ENCODE measurements at regions not wholly inside any gene's neighbourhood (a gene's known extent, or its start where the extent isn't known, plus 50 kb on each side); places are given as distances from the start of the nearest gene placed in this dataset.

DNA sequence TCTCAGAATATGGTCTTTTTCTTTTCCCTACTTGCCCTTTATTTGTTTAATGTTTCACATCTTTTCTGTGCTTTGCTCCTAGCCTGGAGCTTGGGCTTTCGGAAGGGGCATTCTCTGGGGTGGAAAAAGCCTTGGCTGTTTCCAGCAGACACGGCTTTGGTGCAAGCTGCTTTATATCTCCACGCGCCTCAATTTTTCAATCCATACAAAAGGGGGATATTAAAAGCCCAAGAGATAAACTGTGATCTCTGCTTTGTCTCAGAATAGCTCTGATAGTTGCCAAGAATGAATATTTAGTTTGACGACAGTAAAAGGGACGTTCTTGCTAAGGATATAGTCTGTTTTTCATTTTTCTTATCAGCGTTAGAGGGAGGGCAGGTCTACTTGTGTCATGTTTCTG is 194.0 kb upstream of the KIRREL3 start:
- TF ChIP-seq, protein P1, sequence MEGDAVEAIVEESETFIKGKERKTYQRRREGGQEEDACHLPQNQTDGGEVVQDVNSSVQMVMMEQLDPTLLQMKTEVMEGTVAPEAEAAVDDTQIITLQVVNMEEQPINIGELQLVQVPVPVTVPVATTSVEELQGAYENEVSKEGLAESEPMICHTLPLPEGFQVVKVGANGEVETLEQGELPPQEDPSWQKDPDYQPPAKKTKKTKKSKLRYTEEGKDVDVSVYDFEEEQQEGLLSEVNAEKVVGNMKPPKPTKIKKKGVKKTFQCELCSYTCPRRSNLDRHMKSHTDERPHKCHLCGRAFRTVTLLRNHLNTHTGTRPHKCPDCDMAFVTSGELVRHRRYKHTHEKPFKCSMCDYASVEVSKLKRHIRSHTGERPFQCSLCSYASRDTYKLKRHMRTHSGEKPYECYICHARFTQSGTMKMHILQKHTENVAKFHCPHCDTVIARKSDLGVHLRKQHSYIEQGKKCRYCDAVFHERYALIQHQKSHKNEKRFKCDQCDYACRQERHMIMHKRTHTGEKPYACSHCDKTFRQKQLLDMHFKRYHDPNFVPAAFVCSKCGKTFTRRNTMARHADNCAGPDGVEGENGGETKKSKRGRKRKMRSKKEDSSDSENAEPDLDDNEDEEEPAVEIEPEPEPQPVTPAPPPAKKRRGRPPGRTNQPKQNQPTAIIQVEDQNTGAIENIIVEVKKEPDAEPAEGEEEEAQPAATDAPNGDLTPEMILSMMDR (IDR thresholded peaks at IDR 0.05), result no peak
- ATAC-seq (no peak), DNase-seq (no peak)
- Histone ChIP-seq H3K9me3 (no peaks in the 10 kb centered on the region), H3K27me3 (no peaks in the 10 kb centered on the region), H3K4me1 (no peaks in the 10 kb centered on the region), H3K36me3 (no peaks in the 10 kb centered on the region), H3K27ac (no peak overlapping the region), H3K4me3 (no peak overlapping the region)
- intact Hi-C loops (cut with DNase I), result no loop called here

DNA sequence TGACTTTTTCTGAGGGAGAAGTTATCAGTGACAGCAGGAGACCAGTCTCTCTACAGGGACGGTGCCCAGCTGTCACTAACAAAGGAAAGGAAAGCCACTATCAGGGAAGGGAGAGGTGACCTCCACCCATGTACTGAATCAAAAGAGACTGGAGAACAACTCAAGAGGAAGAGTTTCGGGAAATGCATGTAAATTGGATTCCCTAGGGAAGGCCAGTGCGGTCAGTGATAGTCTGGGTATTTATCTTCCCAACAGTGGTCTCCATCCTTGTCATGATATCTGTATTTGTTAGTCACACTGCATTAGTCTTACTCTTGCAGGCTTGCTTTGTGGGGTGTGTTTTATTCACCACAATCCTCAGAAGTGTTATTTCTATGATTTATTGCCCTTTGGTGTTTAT is 193.4 kb upstream of the KIRREL3 start:
- Histone ChIP-seq H3K4me1 (no peaks in the 10 kb centered on the region), H3K36me3 (no peaks in the 10 kb centered on the region), H3K27me3 (no peaks in the 10 kb centered on the region), H3K4me3 (no peak overlapping the region), H3K9me3 (no peaks in the 10 kb centered on the region), H3K27ac (no peak overlapping the region)
- intact Hi-C loops (cut with DNase I), result no loop called here
- TF ChIP-seq, protein P1 (IDR thresholded peaks at IDR 0.05), result no peak
- no peak for DNase-seq
- ATAC-seq, result no peak

DNA sequence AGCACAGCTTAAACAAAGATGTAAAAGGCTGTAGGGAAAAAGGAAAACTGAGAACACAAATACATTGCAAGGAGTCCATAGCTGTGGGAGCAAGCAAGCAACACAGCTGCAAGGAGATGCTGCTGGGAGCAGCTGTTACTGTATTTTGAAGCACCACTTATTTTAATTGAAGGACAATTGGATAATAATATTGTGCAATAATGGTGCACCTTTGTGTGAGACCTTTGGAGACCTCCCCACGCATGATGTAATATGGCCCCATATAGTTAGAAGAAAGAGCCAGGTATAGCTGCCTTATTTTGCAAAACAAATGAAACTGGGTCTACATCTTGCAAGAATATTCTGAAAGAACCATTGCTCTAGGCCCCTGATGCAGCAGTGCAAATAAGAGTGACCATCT is 191.1 kb upstream of the KIRREL3 start:
- no peaks in the 10 kb centered on the region for H3K9me3 ChIP-seq
- no peaks in the 10 kb centered on the region for H3K36me3 ChIP-seq
- no peaks in the 10 kb centered on the region for H3K4me1 ChIP-seq
- intact Hi-C loops (cut with DNase I), result no loop called here
- no peak for ATAC-seq
- H3K4me3 ChIP-seq, result no peak overlapping the region
- H3K27ac ChIP-seq, result no peak overlapping the region
- TF ChIP-seq, protein P1 (IDR thresholded peaks at IDR 0.05), result no peak
- DNase-seq, result no peak
- H3K27me3 ChIP-seq, result no peaks in the 10 kb centered on the region

DNA sequence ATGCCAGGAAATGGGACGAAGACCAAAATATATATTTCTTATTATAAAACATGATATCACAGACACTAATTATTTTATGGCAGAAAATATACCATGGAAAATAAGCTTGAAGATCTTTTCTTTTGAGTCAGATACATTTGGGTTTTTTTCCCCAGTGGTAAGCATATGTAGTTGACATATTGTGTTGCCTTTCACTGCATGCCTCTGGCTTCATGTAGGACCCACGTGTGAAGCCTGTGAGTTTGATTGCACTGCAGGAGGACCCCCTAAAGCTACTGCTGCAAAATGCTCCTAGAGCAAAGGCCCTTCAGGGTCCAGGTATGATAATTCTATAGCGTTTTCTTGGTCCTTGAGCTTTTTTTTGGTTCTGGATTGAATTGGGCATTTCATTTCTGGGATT is 190.7 kb upstream of the KIRREL3 start:
- no peaks in the 10 kb centered on the region for H3K27me3 ChIP-seq
- no peak overlapping the region for H3K4me3 ChIP-seq
- H3K27ac ChIP-seq, result no peak overlapping the region
- TF ChIP-seq, protein P1 (IDR thresholded peaks at IDR 0.05), result no peak
- intact Hi-C loops (cut with DNase I), result no loop called here
- ATAC-seq, result no peak
- DNase-seq, result no peak
- no peaks in the 10 kb centered on the region for H3K9me3 ChIP-seq
- H3K4me1 ChIP-seq, result no peaks in the 10 kb centered on the region
- no peaks in the 10 kb centered on the region for H3K36me3 ChIP-seq

DNA sequence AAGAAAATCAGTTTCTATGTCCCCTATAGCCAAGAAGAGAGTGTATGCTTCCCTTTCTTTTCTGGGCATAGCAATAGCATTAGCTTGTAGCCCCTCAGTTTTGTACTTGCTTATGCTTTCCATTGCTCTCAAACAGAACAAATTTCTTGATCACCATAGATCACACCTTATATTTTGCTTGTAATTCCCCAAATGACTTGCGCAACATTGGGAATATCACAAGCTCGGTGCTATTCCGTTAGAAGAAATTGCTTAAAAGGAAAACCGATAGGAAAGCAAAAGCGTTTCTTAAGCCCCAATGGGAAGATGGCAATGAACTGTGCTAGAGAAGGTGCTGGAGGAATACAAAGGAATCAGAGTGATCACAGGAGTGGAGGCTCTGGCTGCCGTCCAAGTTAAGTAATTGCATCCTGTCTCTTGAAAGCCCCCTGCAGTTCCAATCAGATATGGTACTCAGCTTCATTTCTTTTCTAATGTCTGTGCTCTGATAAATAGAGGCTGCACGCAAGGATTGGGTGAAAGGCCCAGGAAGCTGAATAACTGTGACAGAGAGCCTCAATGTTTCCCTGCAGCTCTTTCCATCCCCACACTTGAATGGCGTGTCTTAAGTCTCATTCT is 182.1 kb upstream of the KIRREL3 start:
- TF ChIP-seq, protein P1 (IDR thresholded peaks at IDR 0.05), result no peak
- Histone ChIP-seq H3K9me3 (no peaks in the 10 kb centered on the region), H3K36me3 (no peaks in the 10 kb centered on the region), H3K4me3 (no peak overlapping the region), H3K4me1 (no peaks in the 10 kb centered on the region), H3K27ac (no peak overlapping the region), H3K27me3 (no peaks in the 10 kb centered on the region)
- DNase-seq (no peak), ATAC-seq (no peak)
- intact Hi-C loops (cut with DNase I), result no loop called here

DNA sequence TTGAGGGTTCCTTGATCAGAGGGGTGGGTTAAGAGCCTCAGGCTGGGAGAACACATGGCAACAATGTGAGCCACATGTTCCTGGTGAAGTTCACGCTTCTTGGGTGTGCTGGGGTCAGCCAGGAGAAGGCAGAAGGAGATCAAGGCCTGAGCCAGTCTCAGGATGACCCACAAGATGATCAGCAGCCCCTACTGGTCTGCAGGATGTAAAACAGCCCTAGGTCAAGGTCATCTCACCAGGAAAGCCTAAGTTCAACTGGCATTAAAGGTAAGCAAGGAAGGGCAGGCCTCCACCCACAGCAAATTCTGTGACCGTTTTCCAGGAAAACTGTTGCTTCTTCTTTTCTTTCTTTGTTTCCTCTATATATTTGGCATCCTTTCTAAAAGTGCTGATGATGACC is 156.7 kb upstream of the KIRREL3 start:
- ATAC-seq (no peak), DNase-seq (no peak)
- Histone ChIP-seq H3K4me3 (no peak overlapping the region), H3K4me1 (no peaks in the 10 kb centered on the region), H3K36me3 (no peaks in the 10 kb centered on the region), H3K27ac (no peak overlapping the region), H3K27me3 (no peaks in the 10 kb centered on the region), H3K9me3 (no peaks in the 10 kb centered on the region)
- intact Hi-C loops (cut with DNase I), result no loop called here
- TF ChIP-seq, protein P1 (IDR thresholded peaks at IDR 0.05), result no peak
